ENCODE measurements at regions not wholly inside any gene's neighbourhood (a gene's known extent, or its start where the extent isn't known, plus 50 kb on each side); places are given as distances from the start of the nearest gene placed in this dataset.

GRCh38 chr7:25789701-25790640, 362.0 kb upstream of the NFE2L3 start:
- DNase-seq (ENCODE audit: insufficient read length, low spot score) (no peak), FAIRE-seq (no peak)
- no peak for TF ChIP-seq POLR2A (IDR thresholded peaks at IDR 0.05; ENCODE audit: low read depth, low read length)

GRCh38 chr7:25790963-25791362, 361.0 kb upstream of the NFE2L3 start:
- no peak for TF ChIP-seq POLR2A (IDR thresholded peaks at IDR 0.05; ENCODE audit: low read depth, low read length)
- FAIRE-seq (no peak), DNase-seq (ENCODE audit: insufficient read length, low spot score) (no peak)

DNA sequence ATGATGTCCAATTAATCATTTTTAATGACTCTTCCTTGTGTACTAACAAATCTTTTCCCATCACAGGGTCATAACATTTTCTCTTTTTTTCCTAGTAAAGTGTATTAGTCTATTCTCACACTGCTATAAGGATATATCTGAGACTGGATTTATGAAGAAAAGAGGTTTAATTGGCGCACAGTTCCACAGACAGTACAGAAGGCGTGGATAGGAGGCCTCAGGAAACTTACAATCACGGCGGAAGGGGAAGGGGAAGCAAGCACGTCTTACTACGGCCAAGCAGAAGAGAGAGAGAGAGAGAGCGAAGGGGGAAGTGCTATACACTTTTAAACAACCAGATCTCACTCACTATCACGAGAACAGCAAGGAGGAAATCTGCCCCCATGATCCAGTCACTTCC, 359.4 kb upstream of the NFE2L3 start:
- no peak for TF ChIP-seq POLR2A (IDR thresholded peaks at IDR 0.05; ENCODE audit: low read depth, low read length)
- FAIRE-seq (no peak), DNase-seq (ENCODE audit: insufficient read length, low spot score) (no peak)

GRCh38 chr7:25795824-25796235, 356.2 kb upstream of the NFE2L3 start:
- TF ChIP-seq POLR2A (IDR thresholded peaks at IDR 0.05; ENCODE audit: low read depth, low read length): no peak
- DNase-seq (ENCODE audit: insufficient read length, low spot score) (no peak), FAIRE-seq (no peak)

DNA sequence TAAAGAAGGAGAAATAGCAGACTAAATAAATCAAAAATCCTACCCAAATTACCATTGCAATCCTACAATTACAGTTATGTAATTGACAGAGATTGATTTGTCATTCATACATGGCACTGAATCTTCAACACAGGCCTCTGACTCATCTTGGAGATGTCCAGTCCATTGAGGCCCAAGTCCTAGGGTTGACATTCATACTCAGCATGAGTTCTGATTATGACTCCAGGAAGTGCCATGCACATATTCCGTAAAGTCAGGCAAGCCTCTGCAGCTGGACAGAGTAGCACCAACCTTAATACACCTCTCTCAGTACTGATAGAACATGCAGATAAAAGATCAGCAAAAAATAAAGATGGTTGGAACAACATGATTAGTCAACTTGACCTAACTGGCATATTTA, 353.7 kb upstream of the NFE2L3 start:
- FAIRE-seq (no peak), DNase-seq (ENCODE audit: insufficient read length, low spot score) (no peak)
- no peak for TF ChIP-seq POLR2A (IDR thresholded peaks at IDR 0.05; ENCODE audit: low read depth, low read length)

DNA sequence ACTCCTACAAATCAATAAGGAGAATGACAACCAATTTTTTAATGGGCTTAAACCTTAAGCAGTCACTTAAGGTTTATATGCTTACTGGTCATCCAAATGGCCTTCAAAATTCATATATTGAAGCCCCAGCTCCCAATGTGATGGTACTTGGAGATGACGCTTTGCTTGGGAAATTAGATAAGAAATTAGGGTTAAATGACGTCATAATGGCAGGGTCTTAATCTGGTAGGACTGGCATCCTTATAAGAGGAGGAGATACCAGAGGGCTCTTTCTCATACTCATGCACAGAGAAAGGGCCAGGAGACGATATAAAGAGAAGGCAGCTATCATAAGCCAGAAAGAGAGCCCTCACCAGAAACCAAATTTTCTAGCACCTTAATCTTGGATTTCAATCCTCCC, 350.8 kb upstream of the NFE2L3 start:
- TF ChIP-seq POLR2A (IDR thresholded peaks at IDR 0.05; ENCODE audit: low read depth, low read length): no peak
- FAIRE-seq: no peak
- DNase-seq (ENCODE audit: insufficient read length, low spot score): no peak

- no peak for TF ChIP-seq POLR2A (IDR thresholded peaks at IDR 0.05; ENCODE audit: low read depth, low read length)
- FAIRE-seq (no peak), DNase-seq (ENCODE audit: insufficient read length, low spot score) (no peak)
These were observed 349.9 kb upstream of the NFE2L3 start for GRCh38 chr7:25802057-25802456.

DNA sequence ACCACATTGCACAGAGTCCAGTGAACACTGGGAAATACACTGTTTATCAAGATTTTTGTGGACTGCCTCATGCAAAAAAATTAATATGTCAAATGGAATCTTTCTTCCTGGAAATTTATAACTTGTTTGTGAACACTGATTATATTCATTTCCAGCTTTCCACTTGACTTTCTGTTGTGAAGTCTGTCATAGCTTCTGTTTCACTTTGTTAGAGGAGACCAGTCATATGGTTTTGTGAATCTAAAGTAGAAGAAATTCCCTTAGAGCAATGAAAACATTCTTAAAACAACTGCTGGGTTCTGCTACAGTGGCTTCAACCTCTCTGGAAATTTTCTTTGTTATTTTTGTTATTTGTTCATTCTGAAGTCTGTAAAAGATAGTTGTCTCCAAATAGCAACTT, 349.5 kb upstream of the NFE2L3 start:
- no peak for DNase-seq (ENCODE audit: insufficient read length, low spot score)
- no peak for FAIRE-seq
- no peak for TF ChIP-seq POLR2A (IDR thresholded peaks at IDR 0.05; ENCODE audit: low read depth, low read length)

GRCh38 chr7:25803117-25803887, 348.7 kb upstream of the NFE2L3 start:
- TF ChIP-seq POLR2A (IDR thresholded peaks at IDR 0.05; ENCODE audit: low read depth, low read length): no peak
- DNase-seq (ENCODE audit: insufficient read length, low spot score) (no peak), FAIRE-seq (no peak)

DNA sequence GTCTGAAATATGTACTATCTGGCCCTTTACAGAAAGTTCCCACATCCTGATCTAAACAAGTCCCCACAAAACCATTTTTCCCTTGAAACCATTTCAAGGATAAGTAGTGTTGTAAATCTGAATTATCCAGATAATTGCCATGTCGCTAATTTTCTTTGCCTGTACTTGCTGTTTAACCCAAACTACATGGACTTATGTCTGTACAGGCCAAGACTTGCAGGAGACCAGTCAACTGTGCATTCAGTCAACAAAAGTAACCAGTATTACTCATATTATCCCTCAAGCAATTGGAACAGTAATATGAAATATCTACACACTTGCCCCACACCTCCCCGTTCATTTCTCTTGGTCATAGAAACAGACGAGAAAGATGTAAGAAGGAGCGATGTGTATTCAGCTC, 347.8 kb upstream of the NFE2L3 start:
- TF ChIP-seq POLR2A (IDR thresholded peaks at IDR 0.05; ENCODE audit: low read depth, low read length): no peak
- FAIRE-seq (no peak), DNase-seq (ENCODE audit: insufficient read length, low spot score) (no peak)

- FAIRE-seq: no peak
- no peak for TF ChIP-seq POLR2A (IDR thresholded peaks at IDR 0.05; ENCODE audit: low read depth, low read length)
- no peak for DNase-seq (ENCODE audit: insufficient read length, low spot score)
These were observed 346.8 kb upstream of the NFE2L3 start for GRCh38 chr7:25805027-25805687.

GRCh38 chr7:25807086-25807611, 344.8 kb upstream of the NFE2L3 start:
- FAIRE-seq (no peak), DNase-seq (ENCODE audit: insufficient read length, low spot score) (no peak)
- TF ChIP-seq POLR2A (IDR thresholded peaks at IDR 0.05; ENCODE audit: low read depth, low read length): no peak

- DNase-seq (ENCODE audit: insufficient read length, low spot score) (no peak), FAIRE-seq (no peak)
- no peak for TF ChIP-seq POLR2A (IDR thresholded peaks at IDR 0.05; ENCODE audit: low read depth, low read length)
These were observed 342.6 kb upstream of the NFE2L3 start for GRCh38 chr7:25809441-25809840.

Measured in H54 (cell line).